Activated T-helper 17 cell treated with anti-CD3 and anti-CD28 coated beads, Interleukin-2, amount 50 U/mL, for 72 hours (primary cell): ENCODE measurements at regions not wholly inside any gene's neighbourhood (a gene's known extent, or its start where the extent isn't known, plus 50 kb on each side); places are given as distances from the start of the nearest gene placed in this dataset.
A peak's percentile ranks its signal among the peaks of the same experiment; 100 is the strongest.

Experiments used
- ATAC-seq: fragments of 150-1000 bp; cut with Tn5 transposase; replicated peaks from 2 replicates; pipeline ENCODE4 v1.10.0; 2021; ENCODE audit warnings: mild to moderate bottlenecking, moderate library complexity
- H3K27ac Mint-ChIP-seq: one replicate; pipeline ENCODE4 v1.8.0; 2022; ENCODE audit warnings: mixed read lengths
- H3K27me3 Mint-ChIP-seq: one replicate; pipeline ENCODE4 v1.8.0; 2022; ENCODE audit warnings: mixed read lengths
- H3K36me3 Mint-ChIP-seq: one replicate; pipeline ENCODE4 v1.8.0; 2022; ENCODE audit warnings: low read depth, mild to moderate bottlenecking, mixed read lengths
- H3K4me1 Mint-ChIP-seq: one replicate; pipeline ENCODE4 v1.8.0; 2022; ENCODE audit warnings: mixed read lengths
- H3K4me3 Mint-ChIP-seq: one replicate; pipeline ENCODE4 v1.8.0; 2022; ENCODE audit warnings: mild to moderate bottlenecking, mixed read lengths
- H3K9me3 Mint-ChIP-seq: one replicate; pipeline ENCODE4 v1.8.0; 2022; ENCODE audit warnings: mixed read lengths

GRCh38 chr14:87838931-87839330, 154.1 kb downstream of the GALC start:
- no peaks in the 10 kb centered on the region for H3K4me1 Mint-ChIP-seq
- no peak for ATAC-seq
- no peaks in the 10 kb centered on the region for H3K36me3 Mint-ChIP-seq
- H3K4me3 Mint-ChIP-seq = no peak overlapping the region
- H3K27ac Mint-ChIP-seq = no peak overlapping the region
- no peaks in the 10 kb centered on the region for H3K27me3 Mint-ChIP-seq
- no peaks in the 10 kb centered on the region for H3K9me3 Mint-ChIP-seq

- Mint-ChIP-seq H3K4me3 (no peak overlapping the region), H3K27me3 (peaks cover 4% of the 10 kb centered on the region), H3K27ac (no peak overlapping the region), H3K4me1 (no peaks in the 10 kb centered on the region), H3K36me3 (no peaks in the 10 kb centered on the region), H3K9me3 (no peaks in the 10 kb centered on the region)
- ATAC-seq = no peak
These were observed 155.7 kb downstream of the GALC start for GRCh38 chr14:87837296-87837695.

- Mint-ChIP-seq H3K4me3 (no peak overlapping the region), H3K4me1 (no peaks in the 10 kb centered on the region), H3K9me3 (no peaks in the 10 kb centered on the region), H3K27me3 (peaks cover 20% of the 10 kb centered on the region), H3K36me3 (no peaks in the 10 kb centered on the region), H3K27ac (no peak overlapping the region)
- ATAC-seq = no peak
These were observed 158.4 kb downstream of the GALC start for GRCh38 chr14:87834594-87834993.

GRCh38 chr14:87833026-87833425, 160.0 kb downstream of the GALC start:
- ATAC-seq = no peak

GRCh38 chr14:87830443-87831096, 162.4 kb downstream of the GALC start:
- H3K9me3 Mint-ChIP-seq = no peaks in the 10 kb centered on the region
- no peak overlapping the region for H3K27ac Mint-ChIP-seq
- no peaks in the 10 kb centered on the region for H3K36me3 Mint-ChIP-seq
- no peak overlapping the region for H3K4me3 Mint-ChIP-seq
- H3K4me1 Mint-ChIP-seq = no peaks in the 10 kb centered on the region
- no peak for ATAC-seq
- peaks cover 24% of the 10 kb centered on the region for H3K27me3 Mint-ChIP-seq

More at GRCh38 chr14:87833026-87833425, 160.0 kb downstream of the GALC start:
- no peaks in the 10 kb centered on the region for H3K36me3 Mint-ChIP-seq
- no peak overlapping the region for H3K27ac Mint-ChIP-seq
- no peaks in the 10 kb centered on the region for H3K9me3 Mint-ChIP-seq
- H3K4me3 Mint-ChIP-seq = no peak overlapping the region
- H3K27me3 Mint-ChIP-seq = peaks cover 24% of the 10 kb centered on the region
- H3K4me1 Mint-ChIP-seq = no peaks in the 10 kb centered on the region

GRCh38 chr14:87829543-87829942, 163.4 kb downstream of the GALC start:
- Mint-ChIP-seq H3K27ac (no peak overlapping the region), H3K27me3 (peaks cover 24% of the 10 kb centered on the region), H3K4me1 (no peaks in the 10 kb centered on the region), H3K9me3 (no peaks in the 10 kb centered on the region), H3K4me3 (no peak overlapping the region), H3K36me3 (no peaks in the 10 kb centered on the region)
- ATAC-seq = no peak

GRCh38 chr14:87824266-87824665, 168.7 kb downstream of the GALC start:
- H3K9me3 Mint-ChIP-seq = no peaks in the 10 kb centered on the region
- H3K27me3 Mint-ChIP-seq = peaks cover 4% of the 10 kb centered on the region
- ATAC-seq = no peak
- no peaks in the 10 kb centered on the region for H3K36me3 Mint-ChIP-seq
- H3K4me1 Mint-ChIP-seq = no peaks in the 10 kb centered on the region
- no peak overlapping the region for H3K27ac Mint-ChIP-seq
- H3K4me3 Mint-ChIP-seq = no peak overlapping the region

GRCh38 chr14:87816416-87816815, 176.6 kb downstream of the GALC start:
- no peak overlapping the region for H3K27ac Mint-ChIP-seq
- H3K36me3 Mint-ChIP-seq = no peaks in the 10 kb centered on the region
- H3K9me3 Mint-ChIP-seq = peaks cover 18% of the 10 kb centered on the region
- H3K4me1 Mint-ChIP-seq = no peaks in the 10 kb centered on the region
- no peak overlapping the region for H3K4me3 Mint-ChIP-seq
- H3K27me3 Mint-ChIP-seq = peaks cover 24% of the 10 kb centered on the region
- ATAC-seq = no peak

- Mint-ChIP-seq H3K27ac (no peak overlapping the region), H3K9me3 (peaks cover 18% of the 10 kb centered on the region), H3K4me1 (no peaks in the 10 kb centered on the region), H3K27me3 (peaks cover 24% of the 10 kb centered on the region), H3K36me3 (no peaks in the 10 kb centered on the region), H3K4me3 (no peak overlapping the region)
- ATAC-seq = no peak
These were observed 177.9 kb downstream of the GALC start for GRCh38 chr14:87815121-87815520.

GRCh38 chr14:87813686-87814085, 179.3 kb downstream of the GALC start:
- Mint-ChIP-seq H3K27ac (no peak overlapping the region), H3K36me3 (no peaks in the 10 kb centered on the region), H3K27me3 (peaks cover 22% of the 10 kb centered on the region), H3K9me3 (peaks cover 14% of the 10 kb centered on the region), H3K4me3 (no peak overlapping the region), H3K4me1 (no peaks in the 10 kb centered on the region)
- no peak for ATAC-seq

- H3K27ac Mint-ChIP-seq = no peak overlapping the region
- no peak for ATAC-seq
- no peaks in the 10 kb centered on the region for H3K4me1 Mint-ChIP-seq
- H3K4me3 Mint-ChIP-seq = no peak overlapping the region
- peaks cover 9% of the 10 kb centered on the region for H3K9me3 Mint-ChIP-seq
- no peaks in the 10 kb centered on the region for H3K36me3 Mint-ChIP-seq
- peaks cover 17% of the 10 kb centered on the region for H3K27me3 Mint-ChIP-seq
These were observed 179.8 kb downstream of the GALC start for GRCh38 chr14:87813211-87813610.

GRCh38 chr14:87811246-87811645, 181.7 kb downstream of the GALC start:
- H3K36me3 Mint-ChIP-seq = no peaks in the 10 kb centered on the region
- H3K9me3 Mint-ChIP-seq = no peaks in the 10 kb centered on the region
- H3K27ac Mint-ChIP-seq = no peak overlapping the region
- H3K4me1 Mint-ChIP-seq = no peaks in the 10 kb centered on the region
- H3K27me3 Mint-ChIP-seq = peaks cover 10% of the 10 kb centered on the region
- H3K4me3 Mint-ChIP-seq = no peak overlapping the region
- ATAC-seq = no peak

GRCh38 chr14:87810711-87811110, 182.3 kb downstream of the GALC start:
- no peaks in the 10 kb centered on the region for H3K4me1 Mint-ChIP-seq
- peaks cover 10% of the 10 kb centered on the region for H3K27me3 Mint-ChIP-seq
- no peaks in the 10 kb centered on the region for H3K9me3 Mint-ChIP-seq
- H3K27ac Mint-ChIP-seq = no peak overlapping the region
- no peak overlapping the region for H3K4me3 Mint-ChIP-seq
- ATAC-seq = no peak
- H3K36me3 Mint-ChIP-seq = no peaks in the 10 kb centered on the region

GRCh38 chr14:87809261-87809660, 183.7 kb downstream of the GALC start:
- H3K9me3 Mint-ChIP-seq = no peaks in the 10 kb centered on the region
- H3K27me3 Mint-ChIP-seq = peaks cover 8% of the 10 kb centered on the region
- H3K36me3 Mint-ChIP-seq = no peaks in the 10 kb centered on the region
- ATAC-seq = no peak
- no peak overlapping the region for H3K27ac Mint-ChIP-seq
- peaks cover 5% of the 10 kb centered on the region for H3K4me1 Mint-ChIP-seq
- H3K4me3 Mint-ChIP-seq = no peak overlapping the region

GRCh38 chr14:87805315-87805723, 187.7 kb downstream of the GALC start:
- Mint-ChIP-seq H3K9me3 (no peaks in the 10 kb centered on the region), H3K4me3 (no peak overlapping the region), H3K27ac (no peak overlapping the region), H3K4me1 (peaks cover 5% of the 10 kb centered on the region), H3K36me3 (no peaks in the 10 kb centered on the region), H3K27me3 (peaks cover 16% of the 10 kb centered on the region)
- ATAC-seq = peak; percentile 74

GRCh38 chr14:87800216-87800615, 192.8 kb downstream of the GALC start:
- no peak for ATAC-seq
- peaks cover 14% of the 10 kb centered on the region for H3K27me3 Mint-ChIP-seq
- no peak overlapping the region for H3K27ac Mint-ChIP-seq
- H3K36me3 Mint-ChIP-seq = no peaks in the 10 kb centered on the region
- peaks cover 2% of the 10 kb centered on the region for H3K4me1 Mint-ChIP-seq
- no peaks in the 10 kb centered on the region for H3K9me3 Mint-ChIP-seq
- H3K4me3 Mint-ChIP-seq = no peak overlapping the region
